Neural cell (in vitro differentiated cells): ENCODE measurements at regions not wholly inside any gene's neighbourhood (a gene's known extent, or its start where the extent isn't known, plus 50 kb on each side); places are given as distances from the start of the nearest gene placed in this dataset.

Source experiments
- H2AFZ ChIP-seq: fragments of 200-600, 300-800 bp; sonication (generic), shearing (Covaris generic); 2 replicates; pipeline ENCODE4 v1.6.0; 2014; ENCODE audit warnings: low read depth, mild to moderate bottlenecking, antibody characterized with exemption, low read length, moderate library complexity
- H3F3A ChIP-seq: fragments of 200-600 bp; shearing (Covaris generic); 2 replicates; pipeline ENCODE4 v1.6.1; 2016; ENCODE audit warnings: mild to moderate bottlenecking, moderate library complexity, mixed read lengths, antibody characterized with exemption, low read length; ENCODE audit not compliant: insufficient read depth, poor library complexity, severe bottlenecking
- H3K27ac ChIP-seq: fragments of 200-600, 300-800 bp; sonication (generic), shearing (Covaris generic); 2 replicates; pipeline ENCODE4 v1.5.1; 2014; ENCODE audit warnings: mild to moderate bottlenecking, low read length, moderate library complexity
- H3K27me3 ChIP-seq: fragments of 300-800, 200-600 bp; sonication (generic), shearing (Covaris generic); 2 replicates; pipeline ENCODE4 v1.6.0; 2014; ENCODE audit warnings: mild to moderate bottlenecking, low read depth, low read length, moderate library complexity; ENCODE audit not compliant: insufficient read depth
- H3K36me3 ChIP-seq: fragments of 300-800, 200-600 bp; sonication (generic), shearing (Covaris generic); 2 replicates; pipeline ENCODE4 v1.5.1; 2014; ENCODE audit warnings: mild to moderate bottlenecking, antibody characterized with exemption, low read length, moderate library complexity; ENCODE audit not compliant: insufficient read depth
- H3K4me2 ChIP-seq: fragments of 300-800, 200-600 bp; sonication (generic), shearing (Covaris generic); 2 replicates; pipeline ENCODE4 v1.6.0; 2014; ENCODE audit warnings: mild to moderate bottlenecking, low read length
- H3K4me3 ChIP-seq: fragments of 300-800, 200-600 bp; sonication (generic), shearing (Covaris generic); 2 replicates; pipeline ENCODE4 v1.5.1; 2014; ENCODE audit warnings: mild to moderate bottlenecking, low read length, moderate library complexity
- H3K79me2 ChIP-seq: fragments of 200-600 bp; shearing (Covaris generic); replicated peaks from 2 replicates; pipeline ENCODE4 v1.6.0; 2014; ENCODE audit warnings: mild to moderate bottlenecking, low read length, moderate library complexity; ENCODE audit not compliant: insufficient read depth
- H3K9ac ChIP-seq: fragments of 300-800, 200-600 bp; sonication (generic), shearing (Covaris generic); 2 replicates; pipeline ENCODE4 v1.6.1; 2016; ENCODE audit warnings: mild to moderate bottlenecking, low read length, mixed read lengths
- H3K9me2 ChIP-seq: fragments of 200-600 bp; shearing (Covaris generic); 2 replicates; pipeline ENCODE4 v1.6.1; 2016; ENCODE audit warnings: mild to moderate bottlenecking, low read length, mixed read lengths; ENCODE audit not compliant: insufficient read depth
- H3K9me3 ChIP-seq: fragments of 200-600, 300-800 bp; sonication (generic), shearing (Covaris generic); 2 replicates; pipeline ENCODE4 v1.6.1; 2016; ENCODE audit warnings: mild to moderate bottlenecking, mixed run types, low read length, moderate library complexity, mixed read lengths
- H4K20me1 ChIP-seq: fragments of 200-600 bp; shearing (Covaris generic); 2 replicates; pipeline ENCODE4 v1.6.1; 2016; ENCODE audit warnings: mild to moderate bottlenecking, mixed run types; ENCODE audit not compliant: insufficient read depth
- CTCF ChIP-seq: fragments of 450-650 bp; IDR thresholded peaks from 2 replicates; pipeline ENCODE4 v1.5.1; 2014; ENCODE audit warnings: antibody characterized with exemption, mild to moderate bottlenecking, moderate library complexity; ENCODE audit not compliant: poor library complexity, severe bottlenecking
- EP300 ChIP-seq: fragments of 450-650 bp; conservative IDR thresholded peaks from 2 replicates; pipeline ENCODE4 v1.6.1; 2014; ENCODE audit warnings: antibody characterized with exemption, mild to moderate bottlenecking, moderate library complexity; ENCODE audit not compliant: poor library complexity, severe bottlenecking
- EZH2 ChIP-seq: fragments of 200-600, 300-800 bp; shearing (Covaris generic), sonication (generic); IDR thresholded peaks from 2 replicates; pipeline ENCODE4 v1.6.1; 2014; ENCODE audit warnings: antibody characterized with exemption, low read length, borderline replicate concordance, mild to moderate bottlenecking; ENCODE audit not compliant: insufficient read depth, poor library complexity, severe bottlenecking
- MXI1 ChIP-seq: fragments of 450-650 bp; conservative IDR thresholded peaks from 2 replicates; pipeline ENCODE4 v1.6.1; 2014; ENCODE audit warnings: antibody characterized with exemption, mild to moderate bottlenecking; ENCODE audit not compliant: poor library complexity, severe bottlenecking
- POLR2AphosphoS5 ChIP-seq: IDR thresholded peaks from 2 replicates; pipeline ENCODE4 v1.6.1; 2012
- RAD21 ChIP-seq: fragments of 450-650 bp; conservative IDR thresholded peaks from 2 replicates; pipeline ENCODE4 v1.6.1; 2014; ENCODE audit warnings: antibody characterized with exemption, mild to moderate bottlenecking, moderate library complexity
- REST ChIP-seq: IDR thresholded peaks from 2 replicates; pipeline ENCODE4 v1.6.1; 2012; ENCODE audit warnings: borderline replicate concordance
- SMC3 ChIP-seq: fragments of 450-650 bp; conservative IDR thresholded peaks from 2 replicates; pipeline ENCODE4 v1.6.1; 2014; ENCODE audit warnings: antibody characterized with exemption, mild to moderate bottlenecking, moderate library complexity; ENCODE audit not compliant: poor library complexity
- TAF1 ChIP-seq: IDR thresholded peaks from 2 replicates; pipeline ENCODE4 v1.6.1; 2012; ENCODE audit warnings: low read depth

GRCh38 chr3:27594096-27594690, 110.0 kb upstream of the SLC4A7 start:
- Histone ChIP-seq H3K27me3 (no peaks in the 10 kb centered on the region), H3F3A (no peaks in the 10 kb centered on the region), H3K9me2 (no peaks in the 10 kb centered on the region), H3K9ac (no peak overlapping the region), H2AFZ (no peak overlapping the region), H3K4me2 (no peak overlapping the region), H3K36me3 (no peaks in the 10 kb centered on the region), H3K4me3 (no peak overlapping the region), H3K79me2 (no peaks in the 10 kb centered on the region), H4K20me1 (no peaks in the 10 kb centered on the region), H3K9me3 (no peaks in the 10 kb centered on the region), H3K27ac (no peak overlapping the region)
- no peak for TF ChIP-seq MXI1
- no peak for TF ChIP-seq POLR2AphosphoS5
- TF ChIP-seq SMC3 = no peak
- no peak for TF ChIP-seq RAD21
- TF ChIP-seq EP300 = no peak
- TF ChIP-seq CTCF = no peak
- TF ChIP-seq REST = no peak
- no peak for TF ChIP-seq TAF1
- no peak for TF ChIP-seq EZH2

- H3K27me3 ChIP-seq = no peaks in the 10 kb centered on the region
- H3K36me3 ChIP-seq = no peaks in the 10 kb centered on the region
- no peak overlapping the region for H2AFZ ChIP-seq
- no peak overlapping the region for H3K9ac ChIP-seq
- H3K27ac ChIP-seq = no peak overlapping the region
- no peaks in the 10 kb centered on the region for H3K9me3 ChIP-seq
- H3K79me2 ChIP-seq = no peaks in the 10 kb centered on the region
- no peak overlapping the region for H3K4me3 ChIP-seq
- no peaks in the 10 kb centered on the region for H3K9me2 ChIP-seq
- H3F3A ChIP-seq = no peaks in the 10 kb centered on the region
- TF ChIP-seq CTCF (no peak), EP300 (no peak), POLR2AphosphoS5 (no peak), RAD21 (no peak), EZH2 (no peak), SMC3 (no peak), TAF1 (no peak), MXI1 (no peak), REST (no peak)
- H4K20me1 ChIP-seq = no peaks in the 10 kb centered on the region
- H3K4me2 ChIP-seq = no peak overlapping the region
These were observed 109.0 kb upstream of the SLC4A7 start for GRCh38 chr3:27593173-27593572.
